Testis (tissue), 2 donors: ENCODE measurements at regions not wholly inside any gene's neighbourhood (a gene's known extent, or its start where the extent isn't known, plus 50 kb on each side); places are given as distances from the start of the nearest gene placed in this dataset.

ENCODE experiments used
- DNase-seq: peaks from one replicate; pipeline ENCODE4 v3.0.0-alpha.2; 2019
- H3K27ac ChIP-seq, 2 donors: fragments of 200-600 bp; sonication (generic); one replicate each; pipeline ENCODE4 v1.5.1; 2019
- H3K27me3 ChIP-seq: fragments of 200-600 bp; sonication (generic); one replicate; pipeline ENCODE4 v1.5.1; 2019
- H3K36me3 ChIP-seq: fragments of 200-600 bp; sonication (generic); one replicate; pipeline ENCODE4 v1.5.1; 2017; ENCODE audit warnings: low read depth; ENCODE audit errors: missing control alignments
- H3K4me1 ChIP-seq: fragments of 200-600 bp; sonication (generic); one replicate; pipeline ENCODE4 v1.5.1; 2019
- H3K4me3 ChIP-seq, 2 donors: fragments of 200-600 bp; sonication (generic); one replicate each; pipeline ENCODE4 v1.5.1; 2017 to 2019
- H3K9me3 ChIP-seq: fragments of 200-600 bp; sonication (generic); one replicate; pipeline ENCODE4 v1.5.1; 2017
- POLR2A ChIP-seq: fragments of 450-650 bp; IDR thresholded peaks from one replicate; pipeline ENCODE4 v1.6.1; 2017; ENCODE audit warnings: antibody characterized with exemption, mild to moderate bottlenecking, moderate library complexity
- WGBS, 2 donors: methylation state at CpG; one replicate each; pipeline ENCODE4 v1.1.5; 2018; 5-methylcytosine and 5-hydroxymethylcytosine counted together
- intact Hi-C: fragments of 100-400 bp; cut with DNase I; formaldehyde crosslinking; loops from one replicate; pipeline ENCODE4 v1.15.1; 2023; ENCODE audit warnings: low total_unique reads
- TF ChIP-seq, protein P1 (sequence below), 3 experiments: fragments of 450-650 bp in 2 of 3; fragments of 200-600 bp in 1 of 3; sonication (generic) in 1 of 3; IDR thresholded peaks; one replicate each; pipeline ENCODE4 v1.5.1; 2016 to 2019; ENCODE audit warnings: antibody characterized with exemption in 3 of 3, mild to moderate bottlenecking in 2 of 3, moderate library complexity in 1 of 3

DNA sequence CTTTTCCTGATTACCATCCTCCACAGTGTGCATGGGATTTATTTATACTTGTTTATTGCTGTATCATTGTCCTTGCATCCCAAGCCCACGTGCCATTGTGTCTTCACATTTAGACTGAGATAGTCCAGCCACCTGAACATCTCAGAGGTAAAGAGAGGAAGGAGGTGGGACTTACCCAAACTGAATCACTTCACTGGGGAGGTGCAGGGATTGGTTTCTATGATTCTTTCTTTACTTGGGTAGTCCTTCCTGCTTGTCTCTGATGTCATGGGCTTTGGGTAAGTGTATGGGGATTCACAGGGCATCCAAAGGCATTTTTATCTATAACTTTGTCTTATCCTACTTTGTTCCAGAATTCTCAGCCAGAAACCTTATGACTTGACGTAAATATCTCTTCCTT lies 141.5 kb upstream of the UMPS start:
- H3K27ac ChIP-seq: no peak overlapping the region
- no peaks in the 10 kb centered on the region for H3K27me3 ChIP-seq
- peaks cover 8% of the 10 kb centered on the region for H3K4me1 ChIP-seq
- no peak for DNase-seq
- intact Hi-C loops: no loop called here
- WGBS, 2 donors: 86 to 97% methylated on average over 2 of the region's 2 CpGs
- H3K36me3 ChIP-seq: no peaks in the 10 kb centered on the region
- no peaks in the 10 kb centered on the region for H3K9me3 ChIP-seq
- TF ChIP-seq POLR2A: no peak
- TF ChIP-seq, protein P1, sequence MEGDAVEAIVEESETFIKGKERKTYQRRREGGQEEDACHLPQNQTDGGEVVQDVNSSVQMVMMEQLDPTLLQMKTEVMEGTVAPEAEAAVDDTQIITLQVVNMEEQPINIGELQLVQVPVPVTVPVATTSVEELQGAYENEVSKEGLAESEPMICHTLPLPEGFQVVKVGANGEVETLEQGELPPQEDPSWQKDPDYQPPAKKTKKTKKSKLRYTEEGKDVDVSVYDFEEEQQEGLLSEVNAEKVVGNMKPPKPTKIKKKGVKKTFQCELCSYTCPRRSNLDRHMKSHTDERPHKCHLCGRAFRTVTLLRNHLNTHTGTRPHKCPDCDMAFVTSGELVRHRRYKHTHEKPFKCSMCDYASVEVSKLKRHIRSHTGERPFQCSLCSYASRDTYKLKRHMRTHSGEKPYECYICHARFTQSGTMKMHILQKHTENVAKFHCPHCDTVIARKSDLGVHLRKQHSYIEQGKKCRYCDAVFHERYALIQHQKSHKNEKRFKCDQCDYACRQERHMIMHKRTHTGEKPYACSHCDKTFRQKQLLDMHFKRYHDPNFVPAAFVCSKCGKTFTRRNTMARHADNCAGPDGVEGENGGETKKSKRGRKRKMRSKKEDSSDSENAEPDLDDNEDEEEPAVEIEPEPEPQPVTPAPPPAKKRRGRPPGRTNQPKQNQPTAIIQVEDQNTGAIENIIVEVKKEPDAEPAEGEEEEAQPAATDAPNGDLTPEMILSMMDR (IDR thresholded peaks at IDR 0.05): no peak
- no peak overlapping the region for H3K4me3 ChIP-seq

DNA sequence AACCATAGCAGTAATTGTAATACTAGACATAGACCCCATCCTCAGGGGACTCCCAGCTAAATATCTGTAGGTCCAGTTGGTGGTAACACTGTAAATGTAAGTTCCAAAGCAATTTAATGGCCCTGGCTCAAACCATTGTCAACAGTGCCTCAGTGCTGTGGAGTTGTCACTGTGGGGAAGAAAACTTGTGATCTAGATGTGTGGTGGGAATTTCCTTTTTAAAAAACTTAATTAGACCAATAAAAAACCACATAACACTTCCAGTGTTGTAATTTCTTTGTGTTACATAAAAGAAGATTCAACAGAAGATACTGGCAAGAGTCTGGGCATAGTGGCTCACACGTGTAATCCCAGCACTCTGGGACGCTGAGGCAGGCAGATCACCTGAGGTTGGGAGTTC lies 138.6 kb upstream of the UMPS start:
- Histone ChIP-seq H3K4me1 (no peaks in the 10 kb centered on the region), H3K9me3 (no peaks in the 10 kb centered on the region), H3K27ac (no peak overlapping the region), H3K4me3 (no peak overlapping the region), H3K27me3 (no peaks in the 10 kb centered on the region), H3K36me3 (no peaks in the 10 kb centered on the region)
- no peak for TF ChIP-seq POLR2A
- TF ChIP-seq, protein P1 (IDR thresholded peaks at IDR 0.05): no peak
- intact Hi-C loops: no loop called here
- 76 to 86% methylated on average over 2 of the region's 2 CpGs for WGBS, 2 donors
- no peak for DNase-seq

DNA sequence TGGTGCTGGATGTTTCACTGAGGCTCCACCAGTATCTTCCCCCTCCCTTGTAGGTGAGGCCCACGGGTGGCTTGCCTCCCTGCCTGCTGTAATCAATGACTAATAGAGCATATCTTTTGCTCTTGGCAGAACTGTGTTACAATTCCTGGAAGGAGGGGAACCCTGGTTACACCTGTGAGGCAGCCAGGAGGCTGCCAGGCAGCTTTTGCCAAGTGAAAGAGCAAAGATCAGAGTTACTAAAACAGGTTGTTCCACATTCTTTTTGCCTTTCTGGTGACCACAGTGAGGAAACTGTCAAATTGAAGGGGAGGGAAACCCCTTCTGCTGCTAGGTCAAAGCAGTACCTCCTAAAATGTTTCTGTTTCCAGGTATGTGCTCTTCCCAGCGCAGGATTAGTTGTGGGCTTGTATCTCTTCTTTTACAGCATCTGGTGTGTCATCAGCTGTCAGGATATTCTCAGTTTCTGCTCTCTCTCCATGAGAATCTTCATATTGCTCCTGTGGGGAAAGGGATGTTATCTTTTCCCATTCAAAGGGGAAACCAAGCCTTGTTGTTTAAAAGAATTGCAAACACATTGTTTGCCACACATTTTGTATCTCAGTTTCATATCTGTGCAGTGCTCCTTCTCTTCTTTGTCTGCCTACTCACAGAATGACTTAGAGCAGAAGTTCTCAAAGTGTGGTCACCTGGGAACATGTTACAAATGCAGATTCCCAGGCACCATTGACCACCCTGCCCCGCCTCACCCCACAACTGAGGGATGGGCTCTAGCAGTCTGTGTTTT lies 137.4 kb upstream of the UMPS start:
- no peaks in the 10 kb centered on the region for H3K27me3 ChIP-seq
- WGBS, 2 donors: 86 to 91% methylated on average over 3 of the region's 3 CpGs
- no peak overlapping the region for H3K27ac ChIP-seq
- no peaks in the 10 kb centered on the region for H3K4me1 ChIP-seq
- TF ChIP-seq, protein P1 (IDR thresholded peaks at IDR 0.05): no peak
- no peak for TF ChIP-seq POLR2A
- intact Hi-C loops: no loop called here
- H3K4me3 ChIP-seq: no peak overlapping the region
- no peaks in the 10 kb centered on the region for H3K9me3 ChIP-seq
- DNase-seq: no peak
- no peaks in the 10 kb centered on the region for H3K36me3 ChIP-seq

DNA sequence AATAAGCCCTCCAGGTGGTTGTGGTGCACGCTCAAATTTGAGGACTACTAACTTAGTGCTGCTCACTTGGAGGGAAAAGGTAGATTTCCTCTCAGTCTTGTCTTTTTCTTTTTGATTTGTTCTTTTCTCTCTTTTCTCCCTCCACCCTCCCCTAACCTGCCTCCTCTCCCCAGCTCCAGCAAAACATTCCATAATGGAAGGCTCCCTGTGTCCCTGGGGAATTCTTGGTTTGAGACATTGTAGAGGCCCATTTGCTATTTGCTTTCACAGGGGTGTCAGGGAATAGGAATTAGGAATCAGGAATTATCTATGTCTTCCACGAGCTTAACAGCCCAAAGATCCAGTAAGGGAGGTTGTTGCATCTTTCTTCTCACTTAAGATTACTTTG lies 136.8 kb upstream of the UMPS start:
- intact Hi-C loops: no loop called here
- WGBS, 2 donors: 84 to 94% methylated on average over 2 of the region's 2 CpGs
- no peaks in the 10 kb centered on the region for H3K36me3 ChIP-seq
- H3K9me3 ChIP-seq: no peaks in the 10 kb centered on the region
- H3K4me3 ChIP-seq: no peak overlapping the region
- TF ChIP-seq, protein P1 (IDR thresholded peaks at IDR 0.05): no peak
- no peak for TF ChIP-seq POLR2A
- no peak overlapping the region for H3K27ac ChIP-seq
- H3K4me1 ChIP-seq: no peaks in the 10 kb centered on the region
- H3K27me3 ChIP-seq: no peaks in the 10 kb centered on the region
- no peak for DNase-seq

DNA sequence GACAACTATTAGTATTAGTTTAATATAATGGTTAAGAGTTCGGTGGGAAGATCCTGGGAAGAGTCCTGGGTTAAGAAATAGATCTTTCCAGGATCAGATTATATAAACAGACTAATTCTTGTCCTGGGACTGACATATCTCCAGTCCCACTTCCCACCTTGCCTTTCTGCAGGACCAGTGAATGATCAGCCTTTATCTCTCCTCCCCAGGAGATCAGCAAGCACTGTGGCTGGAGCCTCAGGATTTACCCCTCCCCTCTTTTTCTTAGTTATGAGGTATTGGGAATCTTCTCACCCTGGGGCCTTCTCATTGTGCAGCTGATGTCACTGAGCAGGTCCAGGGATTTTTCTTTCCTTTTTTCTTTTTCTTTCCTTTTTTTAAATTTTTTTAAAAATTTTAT lies 135.7 kb upstream of the UMPS start:
- Histone ChIP-seq H3K9me3 (no peaks in the 10 kb centered on the region), H3K36me3 (no peaks in the 10 kb centered on the region), H3K27ac (no peak overlapping the region), H3K27me3 (no peaks in the 10 kb centered on the region), H3K4me1 (no peaks in the 10 kb centered on the region), H3K4me3 (no peak overlapping the region)
- DNase-seq: no peak
- WGBS, 2 donors: 98 to 100% methylated on average over 1 of the region's 1 CpG
- no peak for TF ChIP-seq POLR2A
- TF ChIP-seq, protein P1 (IDR thresholded peaks at IDR 0.05): no peak
- intact Hi-C loops: no loop called here
